Fibroblast of lung (primary cell): ENCODE measurements at regions not wholly inside any gene's neighbourhood (a gene's known extent, or its start where the extent isn't known, plus 50 kb on each side); places are given as distances from the start of the nearest gene placed in this dataset.

ENCODE experiments used
- DNase-seq, 2 donors: peaks; one replicate each; pipeline versions ENCODE4 v3.0.0 to v3.0.0-alpha.2; 2010; ENCODE audit warnings: low read depth in 2 of 2
- H2AFZ ChIP-seq: 2 replicates; pipeline ENCODE4 v1.5.1; 2012; ENCODE audit warnings: low read length, control low read depth, inconsistent platforms
- H3K27ac ChIP-seq: 2 replicates; pipeline ENCODE4 v1.5.1; 2011; ENCODE audit warnings: low read length, control low read depth; ENCODE audit not compliant: insufficient read depth
- H3K27me3 ChIP-seq: 2 replicates; pipeline ENCODE4 v1.5.1; 2011; ENCODE audit warnings: mild to moderate bottlenecking, low read length; ENCODE audit not compliant: control insufficient read depth, insufficient read depth
- H3K36me3 ChIP-seq: 2 replicates; pipeline ENCODE4 v1.5.1; 2011; ENCODE audit warnings: low read length; ENCODE audit not compliant: control insufficient read depth, insufficient read depth
- H3K4me1 ChIP-seq: 2 replicates; pipeline ENCODE4 v1.5.1; 2011; ENCODE audit warnings: low read length; ENCODE audit not compliant: control insufficient read depth, insufficient read depth; ENCODE audit errors: extremely low read depth
- H3K4me2 ChIP-seq: 2 replicates; pipeline ENCODE4 v1.5.1; 2011; ENCODE audit warnings: low read length, control low read depth; ENCODE audit not compliant: insufficient read depth; ENCODE audit errors: extremely low read depth
- H3K4me3 ChIP-seq, 4 experiments: fragments of 200-600 bp in 1 of 4; sonication (generic) in 1 of 4; replicated peaks in 1 of 4; 2 replicates each; pipeline ENCODE4 v1.5.1; 2011 to 2016; ENCODE audit warnings: low read length in 4 of 4, low read depth in 3 of 4, mild to moderate bottlenecking in 3 of 4, control low read depth in 2 of 4, inconsistent platforms in 1 of 4, mixed read lengths in 1 of 4; ENCODE audit not compliant: insufficient read depth in 1 of 4; ENCODE audit errors: control extremely low read depth in 1 of 4
- H3K79me2 ChIP-seq: 2 replicates; pipeline ENCODE4 v1.5.1; 2012; ENCODE audit warnings: mild to moderate bottlenecking, low read length, inconsistent platforms; ENCODE audit not compliant: control insufficient read depth, insufficient read depth
- H3K9ac ChIP-seq: 2 replicates; pipeline ENCODE4 v1.5.1; 2011; ENCODE audit warnings: mild to moderate bottlenecking, low read length, control low read depth; ENCODE audit not compliant: insufficient read depth
- H3K9me3 ChIP-seq: 2 replicates; pipeline ENCODE4 v1.5.1; 2012; ENCODE audit warnings: low read depth, low read length; ENCODE audit not compliant: control insufficient read depth, insufficient read depth
- H4K20me1 ChIP-seq: 2 replicates; pipeline ENCODE4 v1.5.1; 2011; ENCODE audit warnings: low read length; ENCODE audit not compliant: control insufficient read depth, insufficient read depth; ENCODE audit errors: extremely low read depth
- EZH2 ChIP-seq: IDR thresholded peaks from 2 replicates; pipeline ENCODE4 v1.5.1; 2012; ENCODE audit warnings: low read length, control low read depth, mild to moderate bottlenecking; ENCODE audit errors: missing control alignments
- TF ChIP-seq, protein P1 (sequence below), 2 donors: IDR thresholded peaks in 1 of 2; conservative IDR thresholded peaks in 1 of 2; 1 replicate in 1 of 2; 2 replicates in 1 of 2; pipeline ENCODE4 v1.5.1; 2011 to 2012; ENCODE audit warnings: low read length in 2 of 2, control low read depth in 1 of 2, inconsistent platforms in 1 of 2, low read depth in 1 of 2, mild to moderate bottlenecking in 1 of 2

- Histone ChIP-seq H3K79me2 (no peaks in the 10 kb centered on the region), H3K27me3 (no peaks in the 10 kb centered on the region), H3K9me3 (no peaks in the 10 kb centered on the region), H3K4me1 (peaks cover 7% of the 10 kb centered on the region), H4K20me1 (no peaks in the 10 kb centered on the region), H3K9ac (no peak overlapping the region), H3K36me3 (no peaks in the 10 kb centered on the region), H3K4me2 (no peak overlapping the region), H2AFZ (no peak overlapping the region), H3K27ac (peak overlapping the region; percentile 65), H3K4me3 (no peak overlapping the region)
- no peak for TF ChIP-seq EZH2
- TF ChIP-seq, protein P1, sequence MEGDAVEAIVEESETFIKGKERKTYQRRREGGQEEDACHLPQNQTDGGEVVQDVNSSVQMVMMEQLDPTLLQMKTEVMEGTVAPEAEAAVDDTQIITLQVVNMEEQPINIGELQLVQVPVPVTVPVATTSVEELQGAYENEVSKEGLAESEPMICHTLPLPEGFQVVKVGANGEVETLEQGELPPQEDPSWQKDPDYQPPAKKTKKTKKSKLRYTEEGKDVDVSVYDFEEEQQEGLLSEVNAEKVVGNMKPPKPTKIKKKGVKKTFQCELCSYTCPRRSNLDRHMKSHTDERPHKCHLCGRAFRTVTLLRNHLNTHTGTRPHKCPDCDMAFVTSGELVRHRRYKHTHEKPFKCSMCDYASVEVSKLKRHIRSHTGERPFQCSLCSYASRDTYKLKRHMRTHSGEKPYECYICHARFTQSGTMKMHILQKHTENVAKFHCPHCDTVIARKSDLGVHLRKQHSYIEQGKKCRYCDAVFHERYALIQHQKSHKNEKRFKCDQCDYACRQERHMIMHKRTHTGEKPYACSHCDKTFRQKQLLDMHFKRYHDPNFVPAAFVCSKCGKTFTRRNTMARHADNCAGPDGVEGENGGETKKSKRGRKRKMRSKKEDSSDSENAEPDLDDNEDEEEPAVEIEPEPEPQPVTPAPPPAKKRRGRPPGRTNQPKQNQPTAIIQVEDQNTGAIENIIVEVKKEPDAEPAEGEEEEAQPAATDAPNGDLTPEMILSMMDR (conservative IDR thresholded peaks at IDR 0.05 in 1 of 2, IDR thresholded peaks at IDR 0.05 in 1 of 2; ENCODE audit: low read depth in 1 of 2, low read length in 2 of 2): peak; percentile 25 to 50
- DNase-seq: peak; percentile 75 to 94
Observed at GRCh38 chr9:87792831-87793288, 66.9 kb downstream of the CTSL start.

DNA sequence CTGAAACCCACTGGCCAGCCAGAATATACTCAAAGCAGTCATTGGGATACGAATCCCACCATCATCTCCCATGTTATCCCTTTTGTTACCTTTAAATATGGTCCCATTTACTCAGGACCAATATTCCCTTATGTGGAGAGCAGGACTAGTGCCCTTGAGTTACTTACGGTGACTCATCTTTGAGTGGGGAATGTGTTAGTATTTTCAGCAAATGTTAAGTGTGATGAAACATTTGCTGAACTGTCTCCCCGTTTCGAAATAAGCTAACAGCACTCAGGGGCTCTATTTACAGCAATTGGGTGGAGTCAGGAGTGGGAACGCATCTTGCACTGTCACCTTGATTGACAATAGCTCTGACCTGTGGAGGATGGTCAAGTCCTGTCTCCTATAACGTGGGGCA lies 67.4 kb downstream of the CTSL start:
- DNase-seq: peak; percentile 83 to 95
- Histone ChIP-seq H3K79me2 (no peaks in the 10 kb centered on the region), H3K36me3 (no peaks in the 10 kb centered on the region), H3K4me1 (peaks cover 7% of the 10 kb centered on the region), H3K4me2 (no peak overlapping the region), H3K27me3 (no peaks in the 10 kb centered on the region), H2AFZ (no peak overlapping the region), H4K20me1 (no peaks in the 10 kb centered on the region), H3K9me3 (no peaks in the 10 kb centered on the region), H3K4me3 (no peak overlapping the region), H3K9ac (no peak overlapping the region), H3K27ac (peak overlapping the region; percentile 65)
- TF ChIP-seq, protein P1 (conservative IDR thresholded peaks at IDR 0.05 in 1 of 2, IDR thresholded peaks at IDR 0.05 in 1 of 2; ENCODE audit: low read depth in 1 of 2, low read length in 2 of 2): no peak
- TF ChIP-seq EZH2: no peak

GRCh38 chr9:87795178-87795577 lies 69.3 kb downstream of the CTSL start:
- Histone ChIP-seq H3K9ac (no peak overlapping the region), H3K4me2 (no peak overlapping the region), H4K20me1 (no peaks in the 10 kb centered on the region), H3K27ac (no peak overlapping the region), H3K27me3 (no peaks in the 10 kb centered on the region), H3K4me3 (no peak overlapping the region), H2AFZ (no peak overlapping the region), H3K4me1 (peaks cover 7% of the 10 kb centered on the region), H3K9me3 (no peaks in the 10 kb centered on the region), H3K79me2 (no peaks in the 10 kb centered on the region), H3K36me3 (no peaks in the 10 kb centered on the region)
- DNase-seq: no peak
- TF ChIP-seq, protein P1 (conservative IDR thresholded peaks at IDR 0.05 in 1 of 2, IDR thresholded peaks at IDR 0.05 in 1 of 2; ENCODE audit: low read depth in 1 of 2, low read length in 2 of 2): no peak
- TF ChIP-seq EZH2: no peak
